Loucy (cell line): ENCODE measurements at regions not wholly inside any gene's neighbourhood (a gene's known extent, or its start where the extent isn't known, plus 50 kb on each side); places are given as distances from the start of the nearest gene placed in this dataset.

Experiments used
- EZH2phosphoT487 ChIP-seq: fragments of 200-600 bp; IDR thresholded peaks from 2 replicates; pipeline ENCODE4 v1.6.1; 2018; ENCODE audit warnings: antibody characterized with exemption, mild to moderate bottlenecking, moderate library complexity, borderline replicate concordance
- TF ChIP-seq, protein P1 (sequence below): fragments of 200-600 bp; sonication (generic); conservative IDR thresholded peaks from 2 replicates; pipeline ENCODE4 v1.5.1; 2014; ENCODE audit warnings: mild to moderate bottlenecking, antibody characterized with exemption, low read length

- TF ChIP-seq, protein P1, sequence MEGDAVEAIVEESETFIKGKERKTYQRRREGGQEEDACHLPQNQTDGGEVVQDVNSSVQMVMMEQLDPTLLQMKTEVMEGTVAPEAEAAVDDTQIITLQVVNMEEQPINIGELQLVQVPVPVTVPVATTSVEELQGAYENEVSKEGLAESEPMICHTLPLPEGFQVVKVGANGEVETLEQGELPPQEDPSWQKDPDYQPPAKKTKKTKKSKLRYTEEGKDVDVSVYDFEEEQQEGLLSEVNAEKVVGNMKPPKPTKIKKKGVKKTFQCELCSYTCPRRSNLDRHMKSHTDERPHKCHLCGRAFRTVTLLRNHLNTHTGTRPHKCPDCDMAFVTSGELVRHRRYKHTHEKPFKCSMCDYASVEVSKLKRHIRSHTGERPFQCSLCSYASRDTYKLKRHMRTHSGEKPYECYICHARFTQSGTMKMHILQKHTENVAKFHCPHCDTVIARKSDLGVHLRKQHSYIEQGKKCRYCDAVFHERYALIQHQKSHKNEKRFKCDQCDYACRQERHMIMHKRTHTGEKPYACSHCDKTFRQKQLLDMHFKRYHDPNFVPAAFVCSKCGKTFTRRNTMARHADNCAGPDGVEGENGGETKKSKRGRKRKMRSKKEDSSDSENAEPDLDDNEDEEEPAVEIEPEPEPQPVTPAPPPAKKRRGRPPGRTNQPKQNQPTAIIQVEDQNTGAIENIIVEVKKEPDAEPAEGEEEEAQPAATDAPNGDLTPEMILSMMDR: no peak
- TF ChIP-seq EZH2phosphoT487: no peak
Observed at GRCh38 chr7:35504365-35504764, 190.6 kb downstream of the HERPUD2 start.
